ENCODE measurements at regions not wholly inside any gene's neighbourhood (a gene's known extent, or its start where the extent isn't known, plus 50 kb on each side); places are given as distances from the start of the nearest gene placed in this dataset.
"Not testable (repeated sequence)": the region's sequence is repeated elsewhere in the genome, so short reads cannot be mapped to it uniquely, and the experiment has no call there.

DNA sequence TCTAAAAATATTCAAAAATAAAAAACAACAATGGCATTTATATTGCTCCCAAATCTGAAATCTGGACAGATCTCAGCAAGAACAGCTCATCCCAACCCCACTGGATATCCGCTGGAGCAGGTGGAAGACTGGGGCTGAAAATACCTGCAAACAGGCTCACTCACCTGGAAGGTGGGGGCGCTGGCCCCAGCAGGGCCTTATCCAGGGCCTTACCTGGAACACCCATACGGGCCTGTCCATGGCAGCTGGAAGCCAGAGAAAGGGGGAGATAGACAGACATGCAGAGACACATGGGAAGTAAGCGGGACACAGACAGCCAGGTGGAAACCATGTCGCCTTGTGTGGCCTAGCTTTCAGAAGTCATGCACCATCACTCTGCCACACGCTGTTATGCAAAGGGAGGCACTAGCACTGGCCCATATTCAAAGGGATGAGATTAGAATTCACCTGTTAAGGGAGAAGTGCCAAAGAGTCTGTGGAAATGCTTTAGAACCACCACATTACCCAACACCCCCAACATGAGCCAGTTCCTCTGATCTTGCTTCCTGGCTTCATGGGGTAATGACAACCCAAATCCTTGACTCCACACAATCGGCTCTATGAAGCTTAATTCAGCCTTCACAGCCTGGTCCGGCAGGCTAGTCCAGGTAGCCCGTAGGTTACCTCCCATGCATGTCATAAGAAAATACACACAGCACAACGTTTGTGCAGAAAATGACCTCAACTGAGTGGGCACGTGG is 99.0 kb upstream of the CDYL start:
- no peak for DNase-seq (ENCODE audit: low read depth in 2 of 2)

DNA sequence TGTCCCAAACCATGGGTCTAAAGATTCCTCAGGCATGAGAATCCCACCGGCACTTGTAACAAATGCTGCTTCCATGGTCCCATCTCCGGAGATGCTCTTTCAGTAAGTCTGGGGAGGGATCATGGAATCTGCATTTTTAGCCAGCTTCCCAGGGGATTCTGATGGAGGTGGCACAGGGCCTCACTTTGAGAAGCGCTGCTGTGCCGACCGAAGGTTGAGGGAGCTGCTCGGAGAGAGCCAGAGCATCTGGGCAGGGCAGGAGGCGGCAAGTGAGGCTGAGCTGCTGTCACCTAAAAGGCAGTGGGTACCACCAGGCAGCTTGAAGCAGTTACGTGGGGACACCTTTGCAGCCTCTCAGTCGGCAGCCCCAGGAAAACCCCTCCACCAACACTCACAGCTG is 100.2 kb upstream of the CDYL start:
- DNase-seq (ENCODE audit: low read depth in 2 of 2): no peak

GRCh38 chr6:4675121-4675520 is 101.1 kb upstream of the CDYL start:
- DNase-seq (ENCODE audit: low read depth in 2 of 2): no peak

DNA sequence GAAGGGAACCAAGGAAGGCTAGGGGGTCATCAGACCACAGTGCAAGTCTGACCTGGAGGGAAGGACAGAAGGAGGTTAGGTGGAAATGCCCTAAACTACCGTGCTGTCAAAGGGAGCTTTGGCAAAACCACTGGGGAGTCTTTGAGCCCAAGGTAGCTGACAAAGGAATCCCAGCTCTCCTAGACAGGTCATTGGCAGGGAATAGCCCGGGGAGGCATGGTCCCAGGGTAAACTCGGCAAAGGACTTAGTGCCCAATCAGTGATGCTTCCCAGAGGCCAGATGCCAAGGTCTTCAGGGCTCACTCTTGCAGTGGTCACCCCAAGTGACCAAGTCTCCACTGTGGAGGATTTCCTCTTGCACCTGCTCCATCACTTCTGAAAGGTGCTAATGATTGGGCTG is 102.3 kb upstream of the CDYL start:
- no peak for DNase-seq (ENCODE audit: low read depth in 2 of 2)

DNA sequence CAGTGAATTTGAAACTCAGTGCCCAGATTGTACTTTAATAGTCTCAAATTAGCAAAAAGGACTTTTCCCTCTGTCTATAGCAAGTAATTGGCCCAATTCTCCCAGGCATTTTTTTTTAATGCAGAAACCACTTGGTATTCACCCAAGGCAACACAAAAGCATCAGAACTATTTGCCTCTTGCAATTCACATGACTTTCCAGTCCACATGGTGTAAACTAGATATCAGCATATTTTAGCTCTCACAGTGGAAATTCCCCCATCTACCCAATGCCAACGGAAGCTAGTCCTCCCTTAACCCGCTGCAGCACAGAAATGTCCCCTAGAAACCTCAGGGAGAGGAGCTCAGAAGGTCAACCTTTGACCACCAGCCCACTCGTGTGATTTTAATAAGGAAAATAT is 103.4 kb upstream of the CDYL start:
- DNase-seq (ENCODE audit: low read depth in 2 of 2): no peak

DNA sequence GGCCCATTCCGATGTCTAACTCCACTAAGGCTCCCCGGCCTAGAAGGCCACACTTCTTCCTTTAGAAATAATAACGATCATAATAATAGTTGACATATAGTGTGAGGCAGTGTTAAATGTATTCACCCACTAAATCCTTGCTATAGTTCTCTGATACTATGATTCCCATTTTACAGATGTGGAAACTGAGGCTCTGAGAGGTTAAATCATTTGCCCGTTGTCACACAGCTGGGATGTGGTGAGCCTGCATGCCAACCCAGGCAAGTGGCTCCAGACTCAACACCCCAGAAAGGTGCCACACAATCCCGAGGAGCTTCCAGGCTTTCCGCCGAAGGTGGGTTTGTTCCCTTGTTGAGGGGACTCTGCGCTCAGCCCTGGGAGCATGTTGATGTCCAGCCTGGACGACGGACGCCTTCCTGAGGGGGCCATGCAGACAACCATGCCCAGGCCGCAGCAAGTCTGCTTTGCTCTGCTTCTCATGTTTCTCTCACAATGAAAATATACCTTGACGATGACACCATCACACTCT is 104.6 kb upstream of the CDYL start:
- no peak for DNase-seq (ENCODE audit: low read depth in 2 of 2)

- DNase-seq (ENCODE audit: low read depth in 2 of 2): no peak
Measured at GRCh38 chr6:4670824-4671409, 105.3 kb upstream of the CDYL start.

- no peak for DNase-seq (ENCODE audit: low read depth in 2 of 2)
Measured at GRCh38 chr6:4670290-4670689, 105.9 kb upstream of the CDYL start.

GRCh38 chr6:4668271-4669179 is 107.7 kb upstream of the CDYL start:
- no peak for DNase-seq (ENCODE audit: low read depth in 2 of 2)

DNA sequence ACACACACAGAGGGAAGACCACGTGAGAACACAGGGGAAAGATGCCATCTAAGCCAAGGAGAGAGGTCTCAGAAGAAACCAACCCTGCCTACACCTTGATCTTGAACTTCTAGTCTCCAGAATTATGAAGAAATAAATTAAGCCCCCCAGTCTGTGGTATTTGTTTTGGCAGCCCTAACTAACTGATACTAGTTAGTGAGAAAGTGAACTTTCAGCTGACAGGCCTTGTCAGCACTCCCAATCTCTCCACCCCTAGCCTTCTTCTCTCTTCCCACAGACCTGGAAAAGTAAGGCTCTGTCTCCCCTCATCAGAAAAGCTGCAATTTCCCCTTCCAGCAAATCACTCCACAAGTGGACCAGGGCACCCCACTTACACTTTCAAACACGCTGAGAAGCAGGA is 108.6 kb upstream of the CDYL start:
- DNase-seq (ENCODE audit: low read depth in 2 of 2): no peak

- no peak for DNase-seq (ENCODE audit: low read depth in 2 of 2)
Measured at GRCh38 chr6:4666886-4667513, 109.2 kb upstream of the CDYL start.

- DNase-seq (ENCODE audit: low read depth in 2 of 2): no peak
Measured at GRCh38 chr6:4665489-4666417, 110.5 kb upstream of the CDYL start.

DNA sequence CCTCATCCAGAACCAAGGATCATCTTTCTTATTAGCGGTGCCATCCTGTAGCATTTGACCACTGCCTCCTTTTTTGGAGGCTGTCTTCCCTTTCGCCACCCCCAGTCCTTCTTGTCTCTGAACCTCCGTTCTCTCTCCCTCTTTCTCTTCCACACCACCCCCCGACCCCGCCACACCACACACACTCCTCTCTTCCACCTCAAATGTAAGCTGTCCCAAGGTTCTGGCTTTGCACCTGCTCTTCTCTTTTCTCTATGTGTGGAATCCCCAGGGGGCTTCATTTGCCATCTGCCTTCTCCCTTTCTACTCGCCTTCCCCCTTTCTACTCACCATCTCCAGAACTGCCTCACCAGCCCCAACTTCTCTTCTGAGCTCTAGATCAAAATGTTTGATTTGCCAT is 111.3 kb upstream of the CDYL start:
- DNase-seq (ENCODE audit: low read depth in 2 of 2): no peak

DNA sequence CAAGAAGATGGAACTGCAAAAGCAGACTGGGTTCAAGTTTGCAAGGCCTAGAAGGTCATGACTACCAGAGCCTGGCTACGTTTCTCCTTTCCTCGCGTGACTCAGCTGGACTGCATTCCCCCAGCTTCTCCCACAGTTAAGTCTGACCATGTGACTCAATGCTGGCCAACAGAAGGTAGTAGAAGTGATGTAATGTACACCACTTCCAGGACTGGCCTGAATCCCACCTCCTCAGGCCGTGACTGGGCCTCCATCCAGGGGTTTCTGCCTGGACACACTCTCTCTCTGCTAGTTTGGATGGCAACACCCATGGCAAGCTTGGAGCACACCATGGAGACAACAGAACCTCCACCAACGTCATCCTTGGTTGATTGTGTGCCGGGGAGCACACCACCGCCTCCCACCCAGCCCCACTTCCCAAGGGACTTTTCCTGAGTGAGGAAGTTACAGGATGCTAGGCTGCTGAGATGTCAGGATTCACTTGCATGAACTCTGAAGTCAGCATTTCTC is 112.0 kb upstream of the CDYL start:
- DNase-seq (ENCODE audit: low read depth in 2 of 2): no peak

GRCh38 chr6:4662886-4663285 is 113.3 kb upstream of the CDYL start:
- DNase-seq (ENCODE audit: low read depth in 2 of 2): no peak

GRCh38 chr6:4661391-4661790 is 114.8 kb upstream of the CDYL start:
- no peak for DNase-seq (ENCODE audit: low read depth in 2 of 2)

DNA sequence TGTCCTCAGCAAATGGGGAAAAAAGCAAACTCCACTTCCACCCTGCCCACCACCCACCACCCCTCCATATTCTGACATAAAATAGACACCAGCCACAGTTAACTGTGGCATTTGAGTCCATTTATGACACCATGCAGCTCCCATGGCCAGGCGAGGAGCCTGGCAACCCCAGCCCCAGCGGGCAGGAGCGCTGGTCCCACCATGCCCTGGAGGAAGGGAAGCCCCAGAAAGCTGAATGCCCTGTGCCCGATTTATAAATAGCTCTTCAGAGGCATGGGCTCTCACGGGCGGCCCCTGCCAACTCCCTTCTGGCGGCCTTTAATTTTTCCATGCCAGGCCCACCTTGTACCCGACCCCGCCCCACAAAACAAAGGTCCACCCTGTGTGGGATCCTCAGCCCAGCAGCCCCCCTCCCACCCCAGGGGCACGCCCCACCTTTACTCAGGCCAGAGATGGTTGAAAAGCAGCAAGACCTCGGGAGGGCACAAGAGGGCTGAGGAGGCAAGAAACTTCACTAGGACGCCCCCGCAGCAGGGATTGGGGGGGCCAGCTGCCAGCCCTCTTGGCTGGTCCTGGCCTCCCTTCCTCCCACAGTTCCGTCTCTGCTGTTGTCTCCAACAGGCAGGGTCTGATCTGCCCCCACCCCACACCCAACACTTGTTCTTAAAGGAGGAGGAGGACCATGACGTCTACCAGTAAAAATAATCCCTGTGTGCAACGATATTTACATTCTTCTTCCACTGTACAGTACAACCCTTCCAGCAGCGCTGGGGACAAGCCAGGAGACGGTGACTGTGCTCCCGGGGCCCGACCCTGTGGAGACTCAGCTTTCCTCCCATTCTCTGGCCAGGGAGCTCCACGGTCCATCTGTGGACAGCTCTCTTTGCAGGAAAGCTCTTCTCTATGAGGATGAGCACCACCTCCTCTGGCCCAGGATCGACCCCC is 115.6 kb upstream of the CDYL start:
- DNase-seq (ENCODE audit: low read depth in 2 of 2): no peak

DNA sequence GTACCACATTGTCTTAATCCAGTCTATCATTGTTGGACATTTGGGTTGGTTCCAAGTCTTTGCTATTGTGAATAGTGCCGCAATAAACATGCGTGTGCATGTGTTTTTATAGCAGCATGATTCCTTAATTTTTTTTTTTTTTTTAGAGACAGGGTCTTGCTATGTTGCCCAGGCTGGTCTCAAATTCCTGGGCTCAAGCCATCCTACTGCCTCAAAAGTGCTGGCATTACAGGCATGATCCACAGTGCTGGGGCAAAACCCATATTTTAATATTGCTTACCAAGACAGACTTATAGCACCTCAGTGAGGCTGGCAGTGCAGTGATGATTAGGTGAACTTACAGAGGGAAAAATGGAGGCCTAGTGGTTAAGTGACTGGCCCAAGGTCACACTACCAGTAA is 116.5 kb upstream of the CDYL start:
- DNase-seq (ENCODE audit: low read depth in 2 of 2): not testable (repeated sequence)

GRCh38 chr6:4658486-4658885 is 117.7 kb upstream of the CDYL start:
- DNase-seq (ENCODE audit: low read depth in 2 of 2): no peak

DNA sequence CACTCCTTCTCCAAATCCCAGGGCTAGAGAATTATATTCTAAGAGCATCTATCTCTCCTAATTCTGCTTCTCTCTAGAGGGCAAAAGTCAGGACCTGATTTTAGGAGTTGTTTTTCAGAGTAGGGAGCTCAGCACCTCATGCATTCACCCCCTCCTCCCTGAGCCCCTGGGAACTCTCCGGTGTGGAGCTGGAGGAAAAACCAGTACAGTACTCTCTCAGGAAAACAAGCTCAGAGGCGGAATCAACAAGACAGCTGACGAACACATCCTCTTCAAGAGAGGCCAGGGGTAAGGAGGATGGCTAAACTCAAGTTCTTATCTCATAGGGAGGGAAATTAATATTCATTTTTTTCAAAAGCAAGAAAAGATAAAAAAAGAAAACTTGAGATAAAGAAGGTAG is 120.1 kb upstream of the CDYL start:
- DNase-seq (ENCODE audit: low read depth in 2 of 2): no peak

Data from activated CD4-positive, alpha-beta T cell treated with anti-CD3 and anti-CD28 coated beads for 24 hours (primary cell).